Thyroid gland (tissue), 4 donors: ENCODE measurements at regions not wholly inside any gene's neighbourhood (a gene's known extent, or its start where the extent isn't known, plus 50 kb on each side); places are given as distances from the start of the nearest gene placed in this dataset.

Source experiments
- POLR2A ChIP-seq, 2 donors: fragments of 450-650 bp; IDR thresholded peaks; one replicate each; pipeline ENCODE4 v1.6.1; 2017; ENCODE audit warnings: antibody characterized with exemption in 2 of 2, mild to moderate bottlenecking in 2 of 2, moderate library complexity in 1 of 2
- TF ChIP-seq, protein P1 (sequence below), 6 experiments: fragments of 200-600 bp in 3 of 6; fragments of 450-650 bp in 3 of 6; sonication (generic) in 3 of 6; IDR thresholded peaks; one replicate each; pipeline ENCODE4 v1.5.1; 2016 to 2019; ENCODE audit warnings: antibody characterized with exemption in 6 of 6, mild to moderate bottlenecking in 2 of 6, inconsistent platforms in 1 of 6, moderate library complexity in 1 of 6

DNA sequence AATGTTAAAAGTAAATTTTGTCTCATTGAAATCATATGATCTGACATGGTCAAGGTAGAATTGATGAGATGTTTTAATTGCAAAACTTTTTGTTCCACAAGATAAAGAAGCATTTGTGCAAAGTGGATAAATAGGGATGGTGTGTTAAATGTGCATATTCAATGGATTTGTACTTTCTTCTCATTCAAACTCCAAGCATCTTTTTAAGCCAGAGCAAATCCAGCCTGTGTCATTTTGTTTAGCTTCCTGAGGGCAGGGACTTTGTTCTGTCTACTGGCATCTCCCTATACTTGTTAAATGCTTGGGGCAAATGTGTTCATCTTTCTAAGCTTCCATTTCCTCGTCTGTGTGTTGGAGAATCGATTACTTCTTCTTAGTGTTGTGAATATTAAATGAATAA is 200.3 kb downstream of the SLIT2 start:
- TF ChIP-seq, protein P1, sequence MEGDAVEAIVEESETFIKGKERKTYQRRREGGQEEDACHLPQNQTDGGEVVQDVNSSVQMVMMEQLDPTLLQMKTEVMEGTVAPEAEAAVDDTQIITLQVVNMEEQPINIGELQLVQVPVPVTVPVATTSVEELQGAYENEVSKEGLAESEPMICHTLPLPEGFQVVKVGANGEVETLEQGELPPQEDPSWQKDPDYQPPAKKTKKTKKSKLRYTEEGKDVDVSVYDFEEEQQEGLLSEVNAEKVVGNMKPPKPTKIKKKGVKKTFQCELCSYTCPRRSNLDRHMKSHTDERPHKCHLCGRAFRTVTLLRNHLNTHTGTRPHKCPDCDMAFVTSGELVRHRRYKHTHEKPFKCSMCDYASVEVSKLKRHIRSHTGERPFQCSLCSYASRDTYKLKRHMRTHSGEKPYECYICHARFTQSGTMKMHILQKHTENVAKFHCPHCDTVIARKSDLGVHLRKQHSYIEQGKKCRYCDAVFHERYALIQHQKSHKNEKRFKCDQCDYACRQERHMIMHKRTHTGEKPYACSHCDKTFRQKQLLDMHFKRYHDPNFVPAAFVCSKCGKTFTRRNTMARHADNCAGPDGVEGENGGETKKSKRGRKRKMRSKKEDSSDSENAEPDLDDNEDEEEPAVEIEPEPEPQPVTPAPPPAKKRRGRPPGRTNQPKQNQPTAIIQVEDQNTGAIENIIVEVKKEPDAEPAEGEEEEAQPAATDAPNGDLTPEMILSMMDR (IDR thresholded peaks at IDR 0.05), result no peak
- TF ChIP-seq POLR2A (IDR thresholded peaks at IDR 0.05), result no peak
